K562 (cell line): ENCODE measurements at regions not wholly inside any gene's neighbourhood (a gene's known extent, or its start where the extent isn't known, plus 50 kb on each side); places are given as distances from the start of the nearest gene placed in this dataset.
A peak's percentile ranks its signal among the peaks of the same experiment; 100 is the strongest.

ENCODE experiments used
- ATF1 ChIP-seq, 2 experiments: fragments of 450-650 bp in 1 of 2; IDR thresholded peaks; 2 replicates each; pipeline ENCODE4 v1.6.1; 2016; ENCODE audit warnings: missing compliant biosample characterization in 1 of 2, missing genetic modification characterization in 1 of 2
- EP400 ChIP-seq: fragments of 450-650 bp; IDR thresholded peaks from 2 replicates; pipeline ENCODE4 v1.6.1; 2017; ENCODE audit warnings: antibody characterized with exemption, mild to moderate bottlenecking, moderate library complexity
- GTF3C2 ChIP-seq: IDR thresholded peaks from 3 replicates; pipeline ENCODE4 v1.6.1; 2011; ENCODE audit warnings: borderline replicate concordance, mild to moderate bottlenecking, moderate library complexity; ENCODE audit not compliant: insufficient read length; ENCODE audit errors: extremely low read depth
- HLTF ChIP-seq: fragments of 450-650 bp; IDR thresholded peaks from 2 replicates; pipeline ENCODE4 v1.6.1; 2016
- KLF1 ChIP-seq: fragments of 450-650 bp; IDR thresholded peaks from 2 replicates; pipeline ENCODE4 v1.6.1; 2016; ENCODE audit warnings: missing genetic modification characterization, missing compliant biosample characterization
- L3MBTL2 ChIP-seq: fragments of 450-650 bp; IDR thresholded peaks from 2 replicates; pipeline ENCODE4 v1.6.1; 2016; ENCODE audit warnings: mild to moderate bottlenecking, moderate library complexity
- MTA3 ChIP-seq: fragments of 450-650 bp; formaldehyde crosslinking; IDR thresholded peaks from 2 replicates; pipeline ENCODE4 v1.6.1; 2017; ENCODE audit warnings: mild to moderate bottlenecking, borderline replicate concordance
- MYC ChIP-seq, 2 experiments: fragments of 250-450 bp in 1 of 2; sonication (Bioruptor Pico) in 1 of 2; IDR thresholded peaks; 2 replicates each; pipeline versions ENCODE4 v1.5.1 to v1.6.1; 2012 to 2021; ENCODE audit warnings: low read depth in 2 of 2, borderline replicate concordance in 1 of 2, improper control_type of control experiment in 1 of 2, low read length in 1 of 2, mild to moderate bottlenecking in 1 of 2, moderate library complexity in 1 of 2
- NCOR1 ChIP-seq: fragments of 450-650 bp; IDR thresholded peaks from 2 replicates; pipeline ENCODE4 v1.6.1; 2016; ENCODE audit warnings: mild to moderate bottlenecking, moderate library complexity
- NONO ChIP-seq, 2 experiments: fragments of 200-400 bp in 1 of 2; fragments of 450-650 bp in 1 of 2; formaldehyde crosslinking in 1 of 2; IDR thresholded peaks; 2 replicates each; pipeline ENCODE4 v1.6.1; 2017; ENCODE audit warnings: low read depth in 2 of 2, mild to moderate bottlenecking in 2 of 2, moderate library complexity in 2 of 2, low read length in 1 of 2
- POU5F1 ChIP-seq: fragments of 150-350 bp; IDR thresholded peaks from 2 replicates; pipeline ENCODE4 v1.6.1; 2014; ENCODE audit warnings: borderline replicate concordance, low read length, low read depth, mild to moderate bottlenecking; ENCODE audit not compliant: partially characterized antibody
- RCOR1 ChIP-seq, 2 experiments: IDR thresholded peaks; 2 replicates each; pipeline ENCODE4 v1.6.1; 2012; ENCODE audit warnings: low read depth in 2 of 2, low read length in 2 of 2, borderline replicate concordance in 1 of 2, improper control_type of control experiment in 1 of 2
- RNF219 ChIP-seq: fragments of 250-450 bp; sonication (Bioruptor Pico); IDR thresholded peaks from 2 replicates; pipeline ENCODE4 v1.5.0; 2022; ENCODE audit warnings: mild to moderate bottlenecking
- THAP12 ChIP-seq: fragments of 250-450 bp; sonication (Bioruptor Pico); IDR thresholded peaks from 2 replicates; pipeline ENCODE4 v1.9.0; 2021; ENCODE audit warnings: mild to moderate bottlenecking, inconsistent platforms
- ZBTB49 ChIP-seq: sonication (generic); formaldehyde crosslinking; IDR thresholded peaks from 2 replicates; pipeline ENCODE4 v1.8.0; 2022; ENCODE audit warnings: missing genetic modification reagents, mild to moderate bottlenecking, borderline replicate concordance

- no peak for TF ChIP-seq ZBTB49
- TF ChIP-seq MYC (IDR thresholded peaks at IDR 0.05; ENCODE audit: low read depth, low read length), result peak; percentile 64
- no peak for TF ChIP-seq MYC (CRISPR knock-in tag; IDR thresholded peaks at IDR 0.05; ENCODE audit: borderline replicate concordance, low read depth)
- TF ChIP-seq L3MBTL2, result peak; percentile 86
- TF ChIP-seq RCOR1 (IDR thresholded peaks at IDR 0.05; ENCODE audit: borderline replicate concordance in 1 of 2, low read depth in 2 of 2, low read length in 2 of 2), result peak in 1 of 2 experiments; percentile 36; a peak in 1 of 4 replicates
- no peak for TF ChIP-seq HLTF
- TF ChIP-seq GTF3C2, result peak; percentile 54
- TF ChIP-seq NONO (IDR thresholded peaks at IDR 0.05; ENCODE audit: low read depth in 2 of 2, low read length in 1 of 2), result no peak
- TF ChIP-seq THAP12 (CRISPR knock-in tag), result 0 out of 2 replicates have a peak, but pooled peaks have one; percentile 16
- TF ChIP-seq ATF1 (CRISPR knock-in tag; IDR thresholded peaks at IDR 0.05), result no peak
- peak; percentile 60 for TF ChIP-seq ATF1 (tag; IDR thresholded peaks at IDR 0.05)
- TF ChIP-seq RNF219 (CRISPR knock-in tag), result no peak
- TF ChIP-seq NCOR1, result no peak
- TF ChIP-seq MTA3, result peak; percentile 50; the same call in 1 of the 2 replicates
- TF ChIP-seq KLF1, result 0 out of 2 replicates have a peak, but pooled peaks have one; percentile 60
- TF ChIP-seq POU5F1, result no peak
- peak; percentile 32 for TF ChIP-seq EP400
These were observed 219.3 kb upstream of the ATP10A start (continued) for GRCh38 chr15:26082221-26083109.
